BLaER1 (cell line): ENCODE measurements at regions not wholly inside any gene's neighbourhood (a gene's known extent, or its start where the extent isn't known, plus 50 kb on each side); places are given as distances from the start of the nearest gene placed in this dataset.

Experiments
- H3K27ac ChIP-seq: shearing (Covaris generic); formaldehyde crosslinking; 2 replicates; pipeline ENCODE4 v1.8.1; 2022
- H3K27me3 ChIP-seq: shearing (Covaris generic); formaldehyde crosslinking; 2 replicates; pipeline ENCODE4 v1.8.1; 2022
- H3K36me3 ChIP-seq: shearing (Covaris generic); formaldehyde crosslinking; 2 replicates; pipeline ENCODE4 v1.8.1; 2022
- H3K4me1 ChIP-seq: shearing (Covaris generic); formaldehyde crosslinking; 2 replicates; pipeline ENCODE4 v1.8.1; 2022
- H3K4me2 ChIP-seq: shearing (Covaris generic); formaldehyde crosslinking; 2 replicates; pipeline ENCODE4 v1.8.1; 2022
- H3K4me3 ChIP-seq: shearing (Covaris generic); formaldehyde crosslinking; 2 replicates; pipeline ENCODE4 v1.8.1; 2022
- H3K9ac ChIP-seq: shearing (Covaris generic); formaldehyde crosslinking; 2 replicates; pipeline ENCODE4 v1.8.1; 2022
- H3K9me3 ChIP-seq: shearing (Covaris generic); formaldehyde crosslinking; 2 replicates; pipeline ENCODE4 v1.8.1; 2022
- H4K20me1 ChIP-seq: shearing (Covaris generic); formaldehyde crosslinking; 2 replicates; pipeline ENCODE4 v1.8.1; 2022
- Cebpa-rat ChIP-seq: shearing (Covaris generic); IDR thresholded peaks from 2 replicates; pipeline ENCODE4 v1.8.1; 2022

- Histone ChIP-seq H3K27ac (no peak overlapping the region), H3K36me3 (no peaks in the 10 kb centered on the region), H3K4me1 (no peaks in the 10 kb centered on the region), H3K9ac (no peak overlapping the region), H4K20me1 (no peaks in the 10 kb centered on the region), H3K4me2 (no peak overlapping the region), H3K4me3 (no peak overlapping the region), H3K27me3 (no peaks in the 10 kb centered on the region), H3K9me3 (no peaks in the 10 kb centered on the region)
- no peak for TF ChIP-seq Cebpa-rat
These were observed 58.4 kb upstream of the GREB1L start for GRCh38 chr18:21183670-21184069.

DNA sequence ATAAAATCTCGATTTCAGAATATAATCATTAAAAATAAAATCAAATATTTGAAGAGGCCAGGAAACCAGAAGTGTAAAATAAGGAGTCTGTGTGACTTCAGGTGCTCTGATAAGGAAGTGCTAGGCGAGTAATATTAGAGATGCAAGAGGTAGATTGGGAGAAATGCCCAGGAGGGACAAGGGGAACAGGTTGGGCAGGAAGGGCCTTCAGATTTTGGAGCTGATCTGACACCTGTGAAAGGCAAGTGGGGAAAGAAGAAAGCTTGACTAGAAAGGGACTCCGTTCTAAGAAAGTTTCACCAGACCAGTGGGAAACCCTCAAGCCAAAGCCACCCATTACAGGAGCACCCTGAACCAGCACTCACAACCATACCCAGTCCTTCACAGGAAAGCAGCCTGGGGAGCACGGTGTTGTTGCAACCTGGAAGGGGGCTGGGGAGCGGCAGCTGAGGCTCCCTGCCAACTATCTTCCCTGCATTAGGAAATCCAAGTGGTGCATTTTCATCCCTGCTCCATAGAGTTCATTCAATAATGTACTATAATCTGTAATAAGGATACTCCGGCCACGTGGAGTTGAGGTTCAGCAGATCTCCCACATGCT is 57.5 kb upstream of the GREB1L start:
- Histone ChIP-seq H3K4me1 (no peaks in the 10 kb centered on the region), H3K27ac (no peak overlapping the region), H4K20me1 (no peaks in the 10 kb centered on the region), H3K27me3 (no peaks in the 10 kb centered on the region), H3K9ac (no peak overlapping the region), H3K4me2 (no peak overlapping the region), H3K36me3 (no peaks in the 10 kb centered on the region), H3K9me3 (no peaks in the 10 kb centered on the region), H3K4me3 (no peak overlapping the region)
- TF ChIP-seq Cebpa-rat: no peak

DNA sequence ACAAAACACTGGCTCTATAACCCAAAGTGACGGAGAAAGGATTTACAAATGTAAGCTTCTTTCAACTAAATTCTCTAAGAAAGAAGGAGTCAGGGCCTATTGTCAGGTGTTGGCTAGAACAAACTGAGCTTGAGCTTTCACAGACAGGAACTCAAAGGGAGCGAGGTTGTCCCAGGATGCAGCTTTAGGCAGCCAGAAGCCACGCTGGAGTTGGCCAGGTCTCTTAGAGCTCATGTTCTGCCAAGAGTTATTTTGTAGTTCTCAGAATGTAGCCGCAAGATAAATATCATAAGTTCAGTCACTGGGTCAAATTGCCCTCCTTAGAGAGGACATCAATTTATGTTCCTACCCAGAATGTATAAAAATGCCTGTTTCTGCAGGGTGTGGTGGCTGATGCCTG is 54.1 kb upstream of the GREB1L start:
- Histone ChIP-seq H3K9me3 (no peaks in the 10 kb centered on the region), H3K27me3 (no peaks in the 10 kb centered on the region), H3K9ac (no peak overlapping the region), H3K4me1 (no peaks in the 10 kb centered on the region), H3K36me3 (no peaks in the 10 kb centered on the region), H3K27ac (no peak overlapping the region), H3K4me3 (no peak overlapping the region), H4K20me1 (no peaks in the 10 kb centered on the region), H3K4me2 (no peak overlapping the region)
- no peak for TF ChIP-seq Cebpa-rat

GRCh38 chr18:21191596-21192307 is 50.3 kb upstream of the GREB1L start:
- H4K20me1 ChIP-seq: no peaks in the 10 kb centered on the region
- H3K27me3 ChIP-seq: no peaks in the 10 kb centered on the region
- no peak for TF ChIP-seq Cebpa-rat
- no peak overlapping the region for H3K27ac ChIP-seq
- no peaks in the 10 kb centered on the region for H3K36me3 ChIP-seq
- H3K4me3 ChIP-seq: no peak overlapping the region
- no peak overlapping the region for H3K9ac ChIP-seq
- H3K4me2 ChIP-seq: no peak overlapping the region
- H3K9me3 ChIP-seq: no peaks in the 10 kb centered on the region
- H3K4me1 ChIP-seq: no peaks in the 10 kb centered on the region
